ENCODE measurements at regions not wholly inside any gene's neighbourhood (a gene's known extent, or its start where the extent isn't known, plus 50 kb on each side); places are given as distances from the start of the nearest gene placed in this dataset.
A peak's percentile ranks its signal among the peaks of the same experiment; 100 is the strongest.

- H3K4me3 ChIP-seq (ENCODE audit: low read depth, low read length), result no peak overlapping the region
- peak; percentile 10 for TF ChIP-seq CTCF (IDR thresholded peaks at IDR 0.05; ENCODE audit: insufficient read depth, low read depth, low read length)
- no peak for DNase-seq (ENCODE audit: low read depth)
These were observed 67.6 kb downstream of the SCN11A start for GRCh38 chr3:38984110-38984509.

- TF ChIP-seq CTCF (IDR thresholded peaks at IDR 0.05; ENCODE audit: insufficient read depth, low read depth, low read length), result no peak
- no peak for DNase-seq (ENCODE audit: low read depth)
These were observed 70.8 kb downstream of the SCN11A start for GRCh38 chr3:38980938-38981337.

GRCh38 chr3:38978729-38979128 lies 73.0 kb downstream of the SCN11A start:
- no peak overlapping the region for H3K4me3 ChIP-seq (ENCODE audit: low read depth, low read length)
- DNase-seq (ENCODE audit: low read depth), result no peak
- no peak for TF ChIP-seq CTCF (IDR thresholded peaks at IDR 0.05; ENCODE audit: insufficient read depth, low read depth, low read length)

More at GRCh38 chr3:38980938-38981337, 70.8 kb downstream of the SCN11A start:
- no peak overlapping the region for H3K4me3 ChIP-seq (ENCODE audit: low read depth, low read length)

- no peak for DNase-seq (ENCODE audit: low read depth)
- no peak for TF ChIP-seq CTCF (IDR thresholded peaks at IDR 0.05; ENCODE audit: insufficient read depth, low read depth, low read length)
- no peak overlapping the region for H3K4me3 ChIP-seq (ENCODE audit: low read depth, low read length)
These were observed 80.7 kb downstream of the SCN11A start for GRCh38 chr3:38970851-38971638.

GRCh38 chr3:38969317-38970235 lies 82.2 kb downstream of the SCN11A start:
- DNase-seq (ENCODE audit: low read depth), result no peak
- TF ChIP-seq CTCF (IDR thresholded peaks at IDR 0.05; ENCODE audit: insufficient read depth, low read depth, low read length), result no peak
- no peak overlapping the region for H3K4me3 ChIP-seq (ENCODE audit: low read depth, low read length)

GRCh38 chr3:38968891-38969290 lies 82.9 kb downstream of the SCN11A start:
- H3K4me3 ChIP-seq (ENCODE audit: low read depth, low read length), result no peak overlapping the region
- DNase-seq (ENCODE audit: low read depth), result no peak
- no peak for TF ChIP-seq CTCF (IDR thresholded peaks at IDR 0.05; ENCODE audit: insufficient read depth, low read depth, low read length)

All from fibroblast of villous mesenchyme (primary cell).